ENCODE measurements at regions not wholly inside any gene's neighbourhood (a gene's known extent, or its start where the extent isn't known, plus 50 kb on each side); places are given as distances from the start of the nearest gene placed in this dataset.

- no peak for TF ChIP-seq RFX3 (CRISPR knock-in tag; IDR thresholded peaks at IDR 0.05)
- TF ChIP-seq, protein P1, sequence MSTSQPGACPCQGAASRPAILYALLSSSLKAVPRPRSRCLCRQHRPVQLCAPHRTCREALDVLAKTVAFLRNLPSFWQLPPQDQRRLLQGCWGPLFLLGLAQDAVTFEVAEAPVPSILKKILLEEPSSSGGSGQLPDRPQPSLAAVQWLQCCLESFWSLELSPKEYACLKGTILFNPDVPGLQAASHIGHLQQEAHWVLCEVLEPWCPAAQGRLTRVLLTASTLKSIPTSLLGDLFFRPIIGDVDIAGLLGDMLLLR (CRISPR knock-in tag; IDR thresholded peaks at IDR 0.05), result no peak
- no peak for TF ChIP-seq TMF1 (CRISPR knock-in tag; IDR thresholded peaks at IDR 0.05; ENCODE audit: low read depth)
- no peak for TF ChIP-seq ZNF562 (CRISPR knock-in tag; IDR thresholded peaks at IDR 0.05; ENCODE audit: borderline replicate concordance)
- no peak for TF ChIP-seq MAFK (conservative IDR thresholded peaks at IDR 0.05 in 1 of 2, IDR thresholded peaks at IDR 0.05 in 1 of 2; ENCODE audit: low read length in 2 of 2)
- no peak for TF ChIP-seq SUZ12 (IDR thresholded peaks at IDR 0.05; ENCODE audit: low read depth, low read length)
- 0 out of 2 replicates have a peak, but pooled peaks have one; percentile 14 for TF ChIP-seq MED1 (CRISPR knock-in tag; IDR thresholded peaks at IDR 0.05)
- no peak for TF ChIP-seq SKIL (CRISPR knock-in tag; IDR thresholded peaks at IDR 0.05; ENCODE audit: borderline replicate concordance)
- no peak for TF ChIP-seq ZNF782 (CRISPR knock-in tag; IDR thresholded peaks at IDR 0.05; ENCODE audit: borderline replicate concordance)
- TF ChIP-seq ZNF33A (CRISPR knock-in tag; IDR thresholded peaks at IDR 0.05; ENCODE audit: borderline replicate concordance), result no peak
- no peak for TF ChIP-seq NPAS2 (CRISPR knock-in tag; IDR thresholded peaks at IDR 0.05; ENCODE audit: borderline replicate concordance)
- TF ChIP-seq POLR2A (IDR thresholded peaks at IDR 0.05; ENCODE audit: insufficient read depth in 1 of 2, low read depth in 2 of 2, low read length in 2 of 2), result no peak
- no peak for TF ChIP-seq ZNF570 (CRISPR knock-in tag; IDR thresholded peaks at IDR 0.05; ENCODE audit: borderline replicate concordance)
- no peak for TF ChIP-seq GABPB1 (CRISPR knock-in tag; IDR thresholded peaks at IDR 0.05)
- TF ChIP-seq CBX5 (CRISPR knock-in tag; IDR thresholded peaks at IDR 0.05; ENCODE audit: borderline replicate concordance), result no peak
- TF ChIP-seq SNAPC2 (CRISPR knock-in tag; IDR thresholded peaks at IDR 0.05), result no peak
- no peak for TF ChIP-seq SALL2 (CRISPR knock-in tag; IDR thresholded peaks at IDR 0.05)
- TF ChIP-seq AGO2 (optimal IDR thresholded peaks at IDR 0.05; ENCODE audit: low read depth, low read length), result no peak
- TF ChIP-seq, protein P2, sequence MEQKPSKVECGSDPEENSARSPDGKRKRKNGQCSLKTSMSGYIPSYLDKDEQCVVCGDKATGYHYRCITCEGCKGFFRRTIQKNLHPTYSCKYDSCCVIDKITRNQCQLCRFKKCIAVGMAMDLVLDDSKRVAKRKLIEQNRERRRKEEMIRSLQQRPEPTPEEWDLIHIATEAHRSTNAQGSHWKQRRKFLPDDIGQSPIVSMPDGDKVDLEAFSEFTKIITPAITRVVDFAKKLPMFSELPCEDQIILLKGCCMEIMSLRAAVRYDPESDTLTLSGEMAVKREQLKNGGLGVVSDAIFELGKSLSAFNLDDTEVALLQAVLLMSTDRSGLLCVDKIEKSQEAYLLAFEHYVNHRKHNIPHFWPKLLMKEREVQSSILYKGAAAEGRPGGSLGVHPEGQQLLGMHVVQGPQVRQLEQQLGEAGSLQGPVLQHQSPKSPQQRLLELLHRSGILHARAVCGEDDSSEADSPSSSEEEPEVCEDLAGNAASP (CRISPR knock-in tag; IDR thresholded peaks at IDR 0.05; ENCODE audit: borderline replicate concordance), result no peak
- no peak for TF ChIP-seq ZNF224 (CRISPR knock-in tag; IDR thresholded peaks at IDR 0.05)
- no peak for TF ChIP-seq SIX4 (CRISPR knock-in tag; IDR thresholded peaks at IDR 0.05)
- TF ChIP-seq, protein P3, sequence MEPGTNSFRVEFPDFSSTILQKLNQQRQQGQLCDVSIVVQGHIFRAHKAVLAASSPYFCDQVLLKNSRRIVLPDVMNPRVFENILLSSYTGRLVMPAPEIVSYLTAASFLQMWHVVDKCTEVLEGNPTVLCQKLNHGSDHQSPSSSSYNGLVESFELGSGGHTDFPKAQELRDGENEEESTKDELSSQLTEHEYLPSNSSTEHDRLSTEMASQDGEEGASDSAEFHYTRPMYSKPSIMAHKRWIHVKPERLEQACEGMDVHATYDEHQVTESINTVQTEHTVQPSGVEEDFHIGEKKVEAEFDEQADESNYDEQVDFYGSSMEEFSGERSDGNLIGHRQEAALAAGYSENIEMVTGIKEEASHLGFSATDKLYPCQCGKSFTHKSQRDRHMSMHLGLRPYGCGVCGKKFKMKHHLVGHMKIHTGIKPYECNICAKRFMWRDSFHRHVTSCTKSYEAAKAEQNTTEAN (CRISPR knock-in tag; conservative IDR thresholded peaks at IDR 0.05), result no peak
- TF ChIP-seq, protein P4, sequence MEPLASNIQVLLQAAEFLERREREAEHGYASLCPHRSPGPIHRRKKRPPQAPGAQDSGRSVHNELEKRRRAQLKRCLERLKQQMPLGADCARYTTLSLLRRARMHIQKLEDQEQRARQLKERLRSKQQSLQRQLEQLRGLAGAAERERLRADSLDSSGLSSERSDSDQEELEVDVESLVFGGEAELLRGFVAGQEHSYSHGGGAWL (CRISPR knock-in tag; IDR thresholded peaks at IDR 0.05), result no peak
- no peak for TF ChIP-seq TRIM24 (CRISPR knock-in tag; IDR thresholded peaks at IDR 0.05)
- TF ChIP-seq ZNF720 (CRISPR knock-in tag; IDR thresholded peaks at IDR 0.05), result no peak
- no peak for TF ChIP-seq ZNF382 (CRISPR knock-in tag; IDR thresholded peaks at IDR 0.05; ENCODE audit: borderline replicate concordance)
- no peak for TF ChIP-seq REL (CRISPR knock-in tag; conservative IDR thresholded peaks at IDR 0.05)
Observed at GRCh38 chr2:78416625-78417300, 608.7 kb upstream of the REG3G start (continued).

Data from HepG2 (cell line).